ENCODE measurements at regions not wholly inside any gene's neighbourhood (a gene's known extent, or its start where the extent isn't known, plus 50 kb on each side); places are given as distances from the start of the nearest gene placed in this dataset.

- no peaks in the 10 kb centered on the region for H3K9me3 ChIP-seq
- FAIRE-seq (no peak), DNase-seq (ENCODE audit: low read depth in 1 of 2, low spot score in 1 of 2) (no peak), ATAC-seq (no peak)
- no peak overlapping the region for H3K4me3 ChIP-seq
- WGBS (ENCODE audit: missing lambda C conversion rate), result 5% methylated on average over 2 of the region's 2 CpGs
- no peaks in the 10 kb centered on the region for H3K4me1 ChIP-seq
- CTCF ChIA-PET, result interaction anchor here (1.2 kb wide), 1 partner anchor 25 kb away, joined by 3 read pairs; no protein-coding TSS in a partner anchor
- H3K27ac ChIP-seq, result no peak overlapping the region
- TF ChIP-seq PBX3 (IDR thresholded peaks at IDR 0.05) (no peak), RFX5 (IDR thresholded peaks at IDR 0.05) (no peak), HOXA7 (CRISPR knock-in tag; IDR thresholded peaks at IDR 0.05) (no peak), REST (IDR thresholded peaks at IDR 0.05) (no peak), FOSB (CRISPR knock-in tag; IDR thresholded peaks at IDR 0.05) (no peak), ZC3H11A (IDR thresholded peaks at IDR 0.05) (no peak), HDAC2 (IDR thresholded peaks at IDR 0.05) (no peak), ZFP36 (IDR thresholded peaks at IDR 0.05; ENCODE audit: borderline replicate concordance, partially characterized antibody) (no peak)
- POLR2A ChIA-PET, result no interaction called here
- no peak overlapping the region for H3K4me2 ChIP-seq
Measured at GRCh38 chr18:4734021-4734420, 278.9 kb upstream of the DLGAP1 start.

GRCh38 chr18:4721545-4721944 is 266.4 kb upstream of the DLGAP1 start:
- FAIRE-seq, result no peak
- no peak overlapping the region for H3K27ac ChIP-seq
- DNase-seq (ENCODE audit: low read depth in 1 of 2, low spot score in 1 of 2), result no peak
- no peaks in the 10 kb centered on the region for H3K9me3 ChIP-seq
- ChIA-PET CTCF (no interaction called here), POLR2A (no interaction called here)
- no peak overlapping the region for H3K4me3 ChIP-seq
- no peaks in the 10 kb centered on the region for H3K4me1 ChIP-seq
- WGBS (ENCODE audit: missing lambda C conversion rate), result 39% methylated on average over 3 of the region's 3 CpGs
- no peak for ATAC-seq
- H3K4me2 ChIP-seq, result no peak overlapping the region
- TF ChIP-seq HOXA7 (CRISPR knock-in tag; IDR thresholded peaks at IDR 0.05) (no peak), NR3C1 (IDR thresholded peaks at IDR 0.05) (no peak), ZC3H11A (IDR thresholded peaks at IDR 0.05) (no peak), ZSCAN20 (CRISPR knock-in tag; IDR thresholded peaks at IDR 0.05) (no peak), MAZ (IDR thresholded peaks at IDR 0.05; ENCODE audit: borderline replicate concordance, low read depth, low read length) (no peak), BCL3 (IDR thresholded peaks at IDR 0.05) (no peak), HDAC2 (IDR thresholded peaks at IDR 0.05) (no peak), CHD2 (IDR thresholded peaks at IDR 0.05; ENCODE audit: low read length, partially characterized antibody) (no peak), TFCP2L1 (CRISPR knock-in tag; IDR thresholded peaks at IDR 0.05) (no peak), RARB (CRISPR knock-in tag; IDR thresholded peaks at IDR 0.05) (no peak), CHD4 (IDR thresholded peaks at IDR 0.05; ENCODE audit: borderline replicate concordance) (no peak), JUN (IDR thresholded peaks at IDR 0.05) (no peak), HMGXB4 (CRISPR knock-in tag; IDR thresholded peaks at IDR 0.05; ENCODE audit: borderline replicate concordance) (no peak), FOXS1 (CRISPR knock-in tag; IDR thresholded peaks at IDR 0.05) (no peak), BHLHE40 (IDR thresholded peaks at IDR 0.05; ENCODE audit: low read depth, low read length) (no peak)

All from A549 (cell line).